ENCODE measurements at regions not wholly inside any gene's neighbourhood (a gene's known extent, or its start where the extent isn't known, plus 50 kb on each side); places are given as distances from the start of the nearest gene placed in this dataset.
"Not testable (repeated sequence)": the region's sequence is repeated elsewhere in the genome, so short reads cannot be mapped to it uniquely, and the experiment has no call there.

GRCh38 chr2:64879745-64880144 is 109.5 kb upstream of the SLC1A4 start:
- no peak for DNase-seq (ENCODE audit: low read depth in 2 of 2)

DNA sequence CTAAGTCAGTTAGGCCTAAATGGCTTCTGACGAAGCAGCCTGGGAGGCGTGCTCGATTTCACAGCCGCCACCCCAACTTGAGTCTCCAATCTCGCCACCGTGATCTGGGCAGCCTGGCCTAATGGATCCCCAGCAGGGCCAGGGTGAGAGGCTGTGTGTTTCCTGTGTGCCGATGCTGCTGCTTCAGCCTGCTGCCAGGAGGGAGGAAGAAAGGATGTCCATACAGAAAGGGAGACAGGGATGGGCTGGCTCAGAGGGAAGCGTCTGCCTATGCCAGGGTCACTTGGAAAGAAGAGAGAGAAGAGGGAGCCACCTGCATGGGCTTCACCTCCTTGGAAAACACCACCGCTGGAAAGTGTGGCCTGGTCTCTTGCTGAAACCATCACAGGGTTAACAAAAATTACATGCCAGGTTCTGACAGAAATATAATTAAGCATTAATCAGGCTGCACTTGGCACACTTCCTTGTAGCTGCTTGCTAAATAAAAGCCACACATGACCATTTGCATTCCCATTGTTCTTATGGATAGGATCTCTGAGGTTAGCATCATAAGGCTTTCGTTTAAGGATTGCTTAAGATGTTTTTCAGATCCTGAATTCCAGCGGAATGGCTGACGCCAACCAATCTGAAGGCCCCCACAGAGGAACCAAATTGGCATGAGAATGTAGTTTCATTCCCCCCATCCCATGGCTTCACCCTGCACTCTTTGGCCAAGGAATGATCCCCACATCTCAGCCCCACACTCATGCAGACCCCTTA is 108.8 kb upstream of the SLC1A4 start:
- DNase-seq (ENCODE audit: low read depth in 2 of 2) = no peak

- DNase-seq (ENCODE audit: low read depth in 2 of 2) = no peak
Measured at GRCh38 chr2:64881037-64881492, 108.1 kb upstream of the SLC1A4 start.

DNA sequence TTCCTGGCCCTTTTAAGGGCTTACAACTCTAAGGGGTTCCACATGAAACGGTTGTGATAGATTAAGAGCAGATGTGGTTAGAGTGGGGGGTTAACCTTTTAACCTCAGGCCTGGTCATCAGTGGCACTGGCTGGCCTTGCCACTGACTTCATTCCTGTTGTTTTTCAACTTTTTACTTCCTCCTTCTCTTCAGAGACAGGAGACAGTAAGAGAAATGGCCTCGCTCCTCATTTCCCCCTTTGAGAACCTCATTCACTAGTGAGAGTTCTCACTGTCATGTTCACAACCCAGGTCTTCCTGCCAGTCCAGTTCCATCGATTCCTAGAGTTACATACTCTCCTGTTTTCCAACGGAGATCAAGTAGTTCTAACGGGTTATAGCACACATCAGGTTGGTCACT is 101.6 kb upstream of the SLC1A4 start:
- DNase-seq (ENCODE audit: low read depth in 2 of 2) = no peak

DNA sequence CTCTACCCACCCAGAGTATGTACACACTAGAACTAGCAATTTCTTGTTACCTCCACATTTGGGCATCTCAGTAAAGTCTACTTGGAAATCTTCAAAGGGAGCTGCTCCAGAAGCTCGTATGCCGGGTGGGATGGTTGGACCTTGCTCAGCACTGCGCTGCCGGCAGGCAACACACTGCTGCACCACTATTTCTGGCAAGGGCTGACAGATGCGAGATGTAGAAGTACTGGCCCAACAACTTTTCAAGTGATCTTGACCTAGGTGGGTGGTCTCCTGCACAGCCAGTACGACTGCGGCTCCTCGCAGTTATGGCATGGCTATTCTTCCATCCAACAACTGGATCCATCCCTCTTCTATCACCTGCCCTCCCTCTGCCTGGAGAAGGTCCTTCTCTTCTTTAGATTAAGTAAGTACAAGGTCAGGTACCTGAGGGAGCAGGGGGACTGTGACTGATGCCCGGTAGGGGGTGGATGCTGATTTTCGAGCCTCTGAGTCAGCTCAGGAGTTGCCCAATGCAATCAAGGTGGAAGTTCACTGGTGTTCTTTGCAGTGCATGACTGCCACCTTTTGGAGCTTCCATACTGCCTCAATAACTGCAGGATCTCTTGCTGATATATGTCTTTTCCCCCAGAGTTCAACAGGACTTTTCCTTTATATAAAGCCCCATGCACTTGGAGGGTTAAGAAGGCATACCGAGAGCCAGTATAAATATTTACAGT is 100.4 kb upstream of the SLC1A4 start:
- no peak for DNase-seq (ENCODE audit: low read depth in 2 of 2)

GRCh38 chr2:64889803-64890202 is 99.4 kb upstream of the SLC1A4 start:
- no peak for DNase-seq (ENCODE audit: low read depth in 2 of 2)

DNA sequence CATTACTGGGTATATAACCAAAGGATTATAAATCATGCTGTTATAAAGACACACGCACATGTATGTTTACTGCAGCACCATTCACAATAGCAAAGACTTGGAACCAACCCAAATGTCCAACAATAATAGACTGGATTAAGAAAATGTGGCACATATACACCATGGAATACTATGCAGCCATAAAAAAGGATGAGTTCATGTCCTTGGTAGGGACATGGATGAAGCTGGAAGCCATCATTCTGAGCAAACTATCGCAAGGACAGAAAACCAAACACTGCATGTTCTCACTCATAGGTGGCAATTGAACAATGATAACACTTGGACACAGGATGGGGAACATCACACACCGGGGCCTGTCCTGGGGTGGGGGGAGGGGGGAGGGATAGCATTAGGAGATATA is 92.6 kb upstream of the SLC1A4 start:
- not testable (repeated sequence) for DNase-seq (ENCODE audit: low read depth in 2 of 2)

GRCh38 chr2:64899081-64899865 is 89.9 kb upstream of the SLC1A4 start:
- no peak for DNase-seq (ENCODE audit: low read depth in 2 of 2)

- DNase-seq (ENCODE audit: low read depth in 2 of 2) = not testable (repeated sequence)
Measured at GRCh38 chr2:64899876-64900275, 89.3 kb upstream of the SLC1A4 start.

GRCh38 chr2:64904413-64905329 is 84.5 kb upstream of the SLC1A4 start:
- DNase-seq (ENCODE audit: low read depth in 2 of 2) = no peak

- no peak for DNase-seq (ENCODE audit: low read depth in 2 of 2)
Measured at GRCh38 chr2:64905338-64906024, 83.7 kb upstream of the SLC1A4 start.

DNA sequence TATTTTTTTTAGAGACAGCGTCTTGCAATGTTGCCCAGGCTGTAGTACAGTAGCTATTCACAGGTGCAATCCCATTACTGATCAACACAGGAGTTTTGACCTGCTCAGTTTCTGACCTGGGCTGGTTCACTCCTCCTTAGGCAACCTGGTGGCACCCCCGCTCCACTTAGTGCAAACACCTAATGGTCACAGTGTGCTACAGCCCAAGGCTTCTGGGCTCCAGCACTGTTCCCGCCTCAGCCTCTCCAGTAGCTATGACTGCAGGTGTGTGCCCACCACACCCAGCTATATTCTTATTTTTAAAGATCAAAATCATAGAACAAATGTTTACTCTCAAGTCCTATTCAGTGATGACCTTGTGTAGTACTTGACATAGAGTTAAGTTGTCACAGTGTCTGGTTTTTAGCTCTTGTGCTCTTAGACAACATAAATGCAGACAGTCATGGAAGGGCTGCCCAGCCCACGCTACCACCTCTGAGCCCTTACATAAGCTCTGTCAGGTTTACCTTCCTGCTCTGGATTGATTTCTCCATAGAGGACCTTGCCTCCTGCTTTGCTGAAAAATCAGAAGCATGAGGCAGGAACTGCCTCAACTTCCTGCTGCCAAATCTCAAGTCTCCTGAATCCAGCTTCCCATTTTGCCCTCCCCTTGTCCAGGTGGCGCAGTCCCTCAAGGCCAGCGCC is 82.2 kb upstream of the SLC1A4 start:
- DNase-seq (ENCODE audit: low read depth in 2 of 2) = no peak

- no peak for DNase-seq (ENCODE audit: low read depth in 2 of 2)
Measured at GRCh38 chr2:64908406-64908805, 80.8 kb upstream of the SLC1A4 start.

GRCh38 chr2:64910523-64910922 is 78.7 kb upstream of the SLC1A4 start:
- DNase-seq (ENCODE audit: low read depth in 2 of 2) = no peak

DNA sequence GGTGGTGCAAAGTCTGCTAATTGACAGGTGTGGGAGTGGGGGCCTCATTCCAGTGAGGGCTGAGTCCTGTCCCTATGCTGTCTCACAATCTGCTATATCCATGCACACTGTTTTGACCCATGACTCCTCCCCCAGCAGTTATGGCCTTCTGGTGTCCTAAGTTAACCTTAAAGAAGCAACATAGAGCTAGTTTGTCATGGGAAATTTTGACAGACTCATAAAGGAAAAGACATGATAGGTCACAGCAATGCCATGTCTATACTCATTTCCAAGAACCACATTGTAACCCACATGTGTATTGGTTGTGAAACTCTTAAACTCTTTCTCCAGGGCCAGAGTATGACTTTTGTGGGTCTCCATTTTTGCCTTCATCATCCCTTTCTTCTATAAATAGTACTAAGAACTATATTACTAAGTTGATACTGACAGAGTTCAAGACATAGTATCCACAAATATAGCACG is 78.2 kb upstream of the SLC1A4 start:
- DNase-seq (ENCODE audit: low read depth in 2 of 2) = no peak

DNA sequence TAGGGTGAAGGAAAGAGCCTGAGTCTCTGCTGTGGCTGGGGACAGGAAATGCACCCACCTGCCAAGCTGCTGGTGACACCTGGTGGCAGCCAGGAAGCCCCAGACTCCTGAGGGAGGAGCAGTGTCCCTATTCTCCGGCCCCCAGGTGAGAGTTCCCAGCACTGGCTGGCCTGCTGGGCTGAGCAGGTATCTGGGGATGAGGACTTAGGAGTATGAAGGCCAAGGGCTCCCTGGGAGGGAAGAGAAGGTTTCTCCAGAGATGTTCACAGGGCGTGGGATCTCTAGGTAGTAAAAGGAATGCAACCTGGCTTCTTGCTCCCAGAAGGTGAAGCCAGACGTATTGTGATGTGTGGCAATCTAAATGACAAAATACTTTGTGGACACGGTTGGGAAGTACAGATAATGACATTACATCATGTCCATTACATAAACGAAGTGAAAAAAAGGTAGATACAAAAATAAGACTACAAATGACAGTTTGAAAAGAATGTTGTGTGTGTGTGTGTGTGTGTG is 75.8 kb upstream of the SLC1A4 start:
- no peak for DNase-seq (ENCODE audit: low read depth in 2 of 2)

GRCh38 chr2:64914247-64914646 is 75.0 kb upstream of the SLC1A4 start:
- no peak for DNase-seq (ENCODE audit: low read depth in 2 of 2)

DNA sequence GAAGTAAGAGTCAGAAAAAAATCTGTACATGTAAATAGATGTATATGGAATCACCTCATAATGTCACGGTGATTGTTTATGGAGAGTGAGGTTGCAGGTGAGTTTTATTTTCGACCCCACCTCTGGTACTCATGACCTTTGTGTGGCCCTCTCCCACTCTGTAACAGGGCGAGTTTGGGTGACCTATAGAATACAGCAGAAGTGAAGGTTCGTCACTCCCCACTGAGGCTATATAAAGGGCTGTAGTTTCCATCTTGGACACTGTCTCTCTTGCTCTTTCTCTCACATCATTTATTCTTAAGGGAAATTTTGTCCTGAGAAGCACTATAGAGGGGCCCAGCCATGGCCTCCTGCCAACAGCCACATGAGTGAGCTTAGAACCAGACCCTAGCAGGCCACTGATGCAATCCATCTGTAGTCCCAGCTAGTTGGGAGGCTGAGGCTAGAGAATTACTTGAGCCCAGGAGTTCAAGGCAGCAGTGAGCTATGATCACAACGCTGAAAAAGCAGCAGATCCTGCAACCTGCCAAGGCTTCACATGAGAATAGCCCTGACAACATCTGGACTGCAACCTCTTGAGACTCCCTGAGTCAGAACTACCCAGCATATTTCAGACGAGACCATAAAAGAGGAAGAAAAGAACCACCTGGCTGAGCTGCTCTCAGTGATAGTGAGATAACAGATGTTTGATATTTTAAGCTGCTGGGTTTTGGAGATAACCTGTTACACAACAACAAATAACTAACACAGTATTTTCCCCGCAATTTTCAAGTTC is 74.3 kb upstream of the SLC1A4 start:
- DNase-seq (ENCODE audit: low read depth in 2 of 2) = no peak

DNA sequence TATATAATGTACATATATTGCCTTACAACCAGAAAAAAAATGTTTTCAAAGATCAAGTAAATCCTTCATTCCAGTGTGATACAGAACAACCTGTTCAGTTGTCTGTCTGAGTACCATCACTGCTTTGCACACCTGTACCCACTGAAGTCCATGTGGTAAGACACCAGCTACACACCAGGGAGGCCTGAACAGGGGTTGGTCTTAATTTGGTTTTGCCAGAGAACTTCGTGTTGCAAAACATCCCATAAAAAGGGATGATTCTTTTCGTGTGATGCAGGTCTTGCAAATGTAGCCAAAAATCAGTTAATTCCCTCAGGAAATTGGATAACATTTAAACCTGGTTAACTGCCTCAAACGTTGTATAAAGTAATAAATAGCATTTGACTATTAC is 73.7 kb upstream of the SLC1A4 start:
- no peak for DNase-seq (ENCODE audit: low read depth in 2 of 2)

All from stimulated activated CD4-positive, alpha-beta T cell treated with anti-CD3 and anti-CD28 coated beads, Interleukin-4, amount 100 ng/mL, for 48 hours (primary cell).